WTC11 (cell line): ENCODE measurements at regions not wholly inside any gene's neighbourhood (a gene's known extent, or its start where the extent isn't known, plus 50 kb on each side); places are given as distances from the start of the nearest gene placed in this dataset.

ENCODE experiments used
- ATAC-seq: fragments of 200-7000 bp; cut with Tn5 transposase; 2 replicates; pipeline ENCODE4 v1.10.0; 2021; ENCODE audit warnings: mild to moderate bottlenecking, moderate library complexity
- CTCF ChIA-PET: fragments of 300-600 bp; sonication (Branson Sonifier 250); formaldehyde crosslinking; loops from one replicate; lab custom pipeline; 2021; ENCODE audit warnings: antibody characterized with exemption; lab: Charles Lee
- POLR2A ChIA-PET: fragments of 350-600 bp; sonication (Branson Sonifier 250); formaldehyde crosslinking; loops from one replicate; lab custom pipeline; 2021; ENCODE audit warnings: antibody characterized with exemption; lab: Charles Lee
- DNase-seq: peaks from one replicate; pipeline ENCODE4 v3.0.0; 2021; ENCODE audit warnings: low spot score
- H3K27ac Mint-ChIP-seq: 2 replicates; pipeline ENCODE4 v1.8.0; 2021; ENCODE audit warnings: mixed read lengths
- H3K27me3 Mint-ChIP-seq: 2 replicates; pipeline ENCODE4 v1.8.0; 2021; ENCODE audit warnings: low read depth, mild to moderate bottlenecking, moderate library complexity, mixed read lengths
- H3K36me3 Mint-ChIP-seq: 2 replicates; pipeline ENCODE4 v1.8.0; 2021; ENCODE audit warnings: mixed read lengths
- H3K4me1 Mint-ChIP-seq: 2 replicates; pipeline ENCODE4 v1.8.0; 2022; ENCODE audit warnings: mixed read lengths
- H3K4me3 Mint-ChIP-seq: 2 replicates; pipeline ENCODE4 v1.8.0; 2021; ENCODE audit warnings: mild to moderate bottlenecking, moderate library complexity, mixed read lengths
- H3K9me3 Mint-ChIP-seq: 2 replicates; pipeline ENCODE4 v1.8.0; 2021; ENCODE audit warnings: mixed read lengths
- ARID4B ChIP-seq: sonication (generic); formaldehyde crosslinking; IDR thresholded peaks from 2 replicates; pipeline ENCODE4 v1.8.0; 2023; ENCODE audit warnings: missing genetic modification reagents, mild to moderate bottlenecking, borderline replicate concordance
- ATF1 ChIP-seq: sonication (generic); formaldehyde crosslinking; IDR thresholded peaks from 2 replicates; pipeline ENCODE4 v1.8.1; 2023; ENCODE audit warnings: mild to moderate bottlenecking, moderate library complexity, missing genetic modification reagents
- EMX1 ChIP-seq: fragments of 250-450 bp; sonication (Bioruptor Pico); IDR thresholded peaks from 2 replicates; pipeline ENCODE4 v1.8.0; 2021; ENCODE audit warnings: mild to moderate bottlenecking
- ETV6 ChIP-seq: sonication (generic); formaldehyde crosslinking; IDR thresholded peaks from 2 replicates; pipeline ENCODE4 v1.8.1; 2022; ENCODE audit warnings: mild to moderate bottlenecking, missing genetic modification reagents
- GABPB1 ChIP-seq: sonication (generic); formaldehyde crosslinking; IDR thresholded peaks from 2 replicates; pipeline ENCODE4 v1.8.1; 2023; ENCODE audit warnings: mild to moderate bottlenecking, missing genetic modification reagents
- JUN ChIP-seq: sonication (generic); formaldehyde crosslinking; IDR thresholded peaks from 2 replicates; pipeline ENCODE4 v1.8.0; 2023; ENCODE audit warnings: mild to moderate bottlenecking, missing genetic modification reagents
- KAT7 ChIP-seq: sonication (generic); formaldehyde crosslinking; IDR thresholded peaks from 2 replicates; pipeline ENCODE4 v1.8.1; 2023; ENCODE audit warnings: missing genetic modification reagents, mild to moderate bottlenecking, borderline replicate concordance
- NFYB ChIP-seq: sonication (generic); formaldehyde crosslinking; conservative IDR thresholded peaks from 2 replicates; pipeline ENCODE4 v1.8.0; 2022; ENCODE audit warnings: low read depth, missing genetic modification reagents
- NR1H2 ChIP-seq: sonication (generic); formaldehyde crosslinking; IDR thresholded peaks from 2 replicates; pipeline ENCODE4 v1.9.0; 2021; ENCODE audit warnings: mild to moderate bottlenecking, moderate library complexity, missing genetic modification reagents
- PRDM15 ChIP-seq: sonication (generic); formaldehyde crosslinking; IDR thresholded peaks from 2 replicates; pipeline ENCODE4 v1.8.0; 2022; ENCODE audit warnings: missing genetic modification reagents
- RELA ChIP-seq: sonication (generic); formaldehyde crosslinking; IDR thresholded peaks from 2 replicates; pipeline ENCODE4 v1.8.1; 2022; ENCODE audit warnings: missing genetic modification reagents, mild to moderate bottlenecking, borderline replicate concordance
- SMAD3 ChIP-seq: sonication (generic); formaldehyde crosslinking; IDR thresholded peaks from 2 replicates; pipeline ENCODE4 v1.8.0; 2022; ENCODE audit warnings: missing genetic modification reagents, mild to moderate bottlenecking, borderline replicate concordance
- SP1 ChIP-seq: sonication (generic); formaldehyde crosslinking; conservative IDR thresholded peaks from 2 replicates; pipeline ENCODE4 v1.8.1; 2022; ENCODE audit warnings: missing genetic modification reagents
- TCF7 ChIP-seq: sonication (generic); formaldehyde crosslinking; IDR thresholded peaks from 2 replicates; pipeline ENCODE4 v1.8.0; 2022; ENCODE audit warnings: mild to moderate bottlenecking, low read depth, missing genetic modification reagents, moderate library complexity
- TEAD1 ChIP-seq: sonication (generic); formaldehyde crosslinking; IDR thresholded peaks from 2 replicates; pipeline ENCODE4 v1.8.0; 2022; ENCODE audit warnings: mild to moderate bottlenecking, missing genetic modification reagents
- ZNF121 ChIP-seq: sonication (generic); formaldehyde crosslinking; IDR thresholded peaks from 2 replicates; pipeline ENCODE4 v1.8.0; 2023; ENCODE audit warnings: missing genetic modification reagents
- ZNF232 ChIP-seq: sonication (generic); formaldehyde crosslinking; IDR thresholded peaks from 2 replicates; pipeline ENCODE4 v1.8.0; 2022; ENCODE audit warnings: mild to moderate bottlenecking, missing genetic modification reagents
- ZNF671 ChIP-seq: fragments of 250-450 bp; sonication (Bioruptor Pico); IDR thresholded peaks from 2 replicates; pipeline ENCODE4 v1.8.0; 2021; ENCODE audit warnings: mild to moderate bottlenecking
- TF ChIP-seq, protein P1 (sequence below): sonication (generic); formaldehyde crosslinking; IDR thresholded peaks from 2 replicates; pipeline ENCODE4 v1.8.0; 2022; ENCODE audit warnings: mild to moderate bottlenecking, missing genetic modification reagents
- TF ChIP-seq, protein P2 (sequence below): sonication (generic); formaldehyde crosslinking; IDR thresholded peaks from 2 replicates; pipeline ENCODE4 v1.8.0; 2022; ENCODE audit warnings: mild to moderate bottlenecking, missing genetic modification reagents
- TF ChIP-seq, protein P3 (sequence below): sonication (generic); formaldehyde crosslinking; IDR thresholded peaks from 2 replicates; pipeline ENCODE4 v1.8.1; 2022; ENCODE audit warnings: mild to moderate bottlenecking, moderate library complexity, missing genetic modification reagents
- TF ChIP-seq, protein P4 (sequence below): sonication (generic); formaldehyde crosslinking; conservative IDR thresholded peaks from 2 replicates; pipeline ENCODE4 v1.8.1; 2022; ENCODE audit warnings: mild to moderate bottlenecking, missing genetic modification reagents

DNA sequence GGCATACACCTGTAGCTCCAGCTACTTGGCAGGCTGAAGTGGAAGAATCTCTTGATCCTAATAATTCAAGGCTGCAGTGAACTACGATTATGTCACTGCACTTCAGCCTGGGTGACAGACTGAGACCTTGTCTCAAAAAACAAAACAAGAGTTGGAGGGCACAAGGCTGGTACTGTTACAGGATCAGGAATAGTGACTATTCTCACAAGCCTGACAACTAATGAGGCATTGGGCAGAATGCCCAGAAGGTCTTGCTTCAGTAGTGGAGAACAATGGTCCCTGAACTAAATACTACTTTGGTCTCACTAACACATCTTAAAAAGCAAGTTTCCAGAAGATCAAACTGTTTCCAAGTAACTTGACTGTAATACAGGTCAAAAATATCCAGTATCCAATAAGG lies 182.9 kb upstream of the RFX3 start:
- H3K4me1 Mint-ChIP-seq, result no peaks in the 10 kb centered on the region
- H3K4me3 Mint-ChIP-seq, result no peak overlapping the region
- CTCF ChIA-PET, result no interaction called here
- POLR2A ChIA-PET, result interaction anchor here (0.6 to 0.7 kb wide), 2 partner anchors 284 to 1084 kb away, joined by 4 to 10 read pairs; no protein-coding TSS in a partner anchor
- H3K9me3 Mint-ChIP-seq, result 0 out of 2 replicates have a peak, but pooled peaks cover 3% of the 10 kb centered on the region
- H3K36me3 Mint-ChIP-seq, result no peaks in the 10 kb centered on the region
- H3K27me3 Mint-ChIP-seq, result no peaks in the 10 kb centered on the region; the same call in 1 of the 2 replicates
- ATAC-seq, result no peak
- no peak for TF ChIP-seq ZNF232 (CRISPR knock-in tag)
- TF ChIP-seq, protein P1, sequence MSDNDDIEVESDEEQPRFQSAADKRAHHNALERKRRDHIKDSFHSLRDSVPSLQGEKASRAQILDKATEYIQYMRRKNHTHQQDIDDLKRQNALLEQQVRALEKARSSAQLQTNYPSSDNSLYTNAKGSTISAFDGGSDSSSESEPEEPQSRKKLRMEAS (CRISPR knock-in tag), result no peak
- H3K27ac Mint-ChIP-seq, result no peak overlapping the region
- no peak for DNase-seq

GRCh38 chr9:3704890-3705289 lies 179.1 kb upstream of the RFX3 start:
- Mint-ChIP-seq H3K27me3 (no peaks in the 10 kb centered on the region), H3K9me3 (0 out of 2 replicates have a peak, but pooled peaks cover 3% of the 10 kb centered on the region), H3K4me1 (no peaks in the 10 kb centered on the region), H3K4me3 (no peak overlapping the region), H3K27ac (no peak overlapping the region), H3K36me3 (no peaks in the 10 kb centered on the region)
- no peak for ATAC-seq
- no peak for DNase-seq
- POLR2A ChIA-PET, result no interaction called here
- TF ChIP-seq ATF1 (CRISPR knock-in tag) (no peak), ZNF121 (CRISPR knock-in tag) (no peak), TEAD1 (no peak), ZNF671 (CRISPR knock-in tag) (no peak), NFYB (CRISPR knock-in tag) (no peak), KAT7 (no peak), ARID4B (CRISPR knock-in tag) (no peak), EMX1 (no peak)
- TF ChIP-seq, protein P2, sequence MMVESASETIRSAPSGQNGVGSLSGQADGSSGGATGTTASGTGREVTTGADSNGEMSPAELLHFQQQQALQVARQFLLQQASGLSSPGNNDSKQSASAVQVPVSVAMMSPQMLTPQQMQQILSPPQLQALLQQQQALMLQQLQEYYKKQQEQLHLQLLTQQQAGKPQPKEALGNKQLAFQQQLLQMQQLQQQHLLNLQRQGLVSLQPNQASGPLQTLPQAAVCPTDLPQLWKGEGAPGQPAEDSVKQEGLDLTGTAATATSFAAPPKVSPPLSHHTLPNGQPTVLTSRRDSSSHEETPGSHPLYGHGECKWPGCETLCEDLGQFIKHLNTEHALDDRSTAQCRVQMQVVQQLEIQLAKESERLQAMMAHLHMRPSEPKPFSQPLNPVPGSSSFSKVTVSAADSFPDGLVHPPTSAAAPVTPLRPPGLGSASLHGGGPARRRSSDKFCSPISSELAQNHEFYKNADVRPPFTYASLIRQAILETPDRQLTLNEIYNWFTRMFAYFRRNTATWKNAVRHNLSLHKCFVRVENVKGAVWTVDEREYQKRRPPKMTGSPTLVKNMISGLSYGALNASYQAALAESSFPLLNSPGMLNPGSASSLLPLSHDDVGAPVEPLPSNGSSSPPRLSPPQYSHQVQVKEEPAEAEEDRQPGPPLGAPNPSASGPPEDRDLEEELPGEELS (CRISPR knock-in tag), result no peak
- TF ChIP-seq, protein P3, sequence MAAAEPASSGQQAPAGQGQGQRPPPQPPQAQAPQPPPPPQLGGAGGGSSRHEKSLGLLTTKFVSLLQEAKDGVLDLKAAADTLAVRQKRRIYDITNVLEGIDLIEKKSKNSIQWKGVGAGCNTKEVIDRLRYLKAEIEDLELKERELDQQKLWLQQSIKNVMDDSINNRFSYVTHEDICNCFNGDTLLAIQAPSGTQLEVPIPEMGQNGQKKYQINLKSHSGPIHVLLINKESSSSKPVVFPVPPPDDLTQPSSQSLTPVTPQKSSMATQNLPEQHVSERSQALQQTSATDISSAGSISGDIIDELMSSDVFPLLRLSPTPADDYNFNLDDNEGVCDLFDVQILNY (CRISPR knock-in tag), result no peak
- CTCF ChIA-PET, result no interaction called here

DNA sequence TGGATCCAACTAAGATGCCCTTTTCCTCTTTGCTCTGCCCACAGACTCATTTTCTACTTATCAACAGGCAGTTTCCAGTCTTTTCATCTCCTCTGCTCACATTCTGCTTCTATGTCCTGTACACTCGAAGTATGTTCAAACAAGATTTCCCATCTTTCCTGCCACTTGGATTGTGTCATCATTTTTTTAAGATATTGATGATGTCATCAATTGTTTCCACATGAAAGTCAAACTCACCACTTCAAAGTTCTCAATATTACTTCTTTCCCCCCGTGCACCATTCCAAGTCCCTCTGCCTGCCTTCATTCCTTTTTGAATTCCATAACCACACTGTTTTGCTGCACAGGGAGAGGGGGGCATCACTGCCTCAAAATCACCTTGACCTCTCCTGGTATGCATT lies 175.0 kb upstream of the RFX3 start:
- no peaks in the 10 kb centered on the region for H3K9me3 Mint-ChIP-seq
- H3K4me3 Mint-ChIP-seq, result no peak overlapping the region
- peaks cover 29% of the 10 kb centered on the region for H3K4me1 Mint-ChIP-seq
- no peak overlapping the region for H3K27ac Mint-ChIP-seq
- DNase-seq, result no peak
- H3K36me3 Mint-ChIP-seq, result no peaks in the 10 kb centered on the region
- ChIA-PET POLR2A (no interaction called here), CTCF (no interaction called here)
- ATAC-seq, result no peak
- peaks cover 16% of the 10 kb centered on the region for H3K27me3 Mint-ChIP-seq
- TF ChIP-seq RELA (no peak), ZNF232 (CRISPR knock-in tag) (no peak), JUN (CRISPR knock-in tag) (no peak), ETV6 (CRISPR knock-in tag) (no peak), SMAD3 (CRISPR knock-in tag) (no peak), PRDM15 (CRISPR knock-in tag) (no peak), TCF7 (CRISPR knock-in tag) (no peak), SP1 (no peak), GABPB1 (CRISPR knock-in tag) (no peak), NR1H2 (CRISPR knock-in tag) (no peak)
- TF ChIP-seq, protein P3 (CRISPR knock-in tag), result no peak
- TF ChIP-seq, protein P4, sequence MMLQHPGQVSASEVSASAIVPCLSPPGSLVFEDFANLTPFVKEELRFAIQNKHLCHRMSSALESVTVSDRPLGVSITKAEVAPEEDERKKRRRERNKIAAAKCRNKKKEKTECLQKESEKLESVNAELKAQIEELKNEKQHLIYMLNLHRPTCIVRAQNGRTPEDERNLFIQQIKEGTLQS (CRISPR knock-in tag), result no peak
